ENCODE measurements at regions not wholly inside any gene's neighbourhood (a gene's known extent, or its start where the extent isn't known, plus 50 kb on each side); places are given as distances from the start of the nearest gene placed in this dataset.

- no peak overlapping the region for H2AFZ ChIP-seq (replicated peaks; ENCODE audit: low read length, poor library complexity)
- H3K56ac ChIP-seq (ENCODE audit: extremely low read depth, insufficient read depth, low read length): no peak overlapping the region
- H2BK15ac ChIP-seq (ENCODE audit: low read depth, low read length): no peak overlapping the region
- H3K4ac ChIP-seq (ENCODE audit: low read depth, low read length): no peak overlapping the region
- in situ Hi-C loops (cut with MboI; ENCODE audit: low sequenced_read_pairs) (no loop called here), dilution Hi-C loops (cut with HindIII; ENCODE audit: low sequenced_read_pairs, unreplicated experiment) (no loop called here), intact Hi-C loops (cut with micrococcal nuclease) (no loop called here)
- H3K18ac ChIP-seq (ENCODE audit: low read depth, low read length): no peak overlapping the region
- H4K8ac ChIP-seq (ENCODE audit: low read depth in 2 of 2, low read length in 2 of 2): no peak overlapping the region
- no peak overlapping the region for H2BK5ac ChIP-seq (ENCODE audit: low read depth, low read length, poor library complexity, severe bottlenecking)
- H3K9ac ChIP-seq (ENCODE audit: low read depth, low read length): no peak overlapping the region
- ChIA-PET POLR2A (ENCODE audit: unreplicated experiment) (no interaction called here), CTCF (no interaction called here)
- DNase-seq: no peak
- H2AK5ac ChIP-seq (ENCODE audit: low read depth, low read length): no peak overlapping the region
- H3K14ac ChIP-seq (replicated peaks; ENCODE audit: low read depth, low read length): no peak overlapping the region
- H3K36me3 ChIP-seq (ENCODE audit: control insufficient read depth, insufficient read depth, low read length): no peaks in the 10 kb centered on the region
- ATAC-seq (ENCODE audit: low read depth): no peak
- H4K20me1 ChIP-seq (ENCODE audit: insufficient read depth, low read length): no peaks in the 10 kb centered on the region
- no peak overlapping the region for H2BK20ac ChIP-seq (ENCODE audit: low read depth, low read length)
- H3K9me3 ChIP-seq (ENCODE audit: control insufficient read depth, insufficient read depth, low read length): peaks cover 4% of the 10 kb centered on the region; the same call in 1 of the 2 replicates
- H2BK120ac ChIP-seq (ENCODE audit: low read depth, low read length): no peak overlapping the region
- no peak overlapping the region for H4K5ac ChIP-seq (ENCODE audit: low read depth, low read length)
- no peaks in the 10 kb centered on the region for H3K4me1 ChIP-seq (ENCODE audit: control insufficient read depth, insufficient read depth, low read length)
- H3K9me1 ChIP-seq (ENCODE audit: insufficient read depth, low read length): no peaks in the 10 kb centered on the region
- H3K23ac ChIP-seq (ENCODE audit: low read depth, low read length): no peak overlapping the region
- H2AK9ac ChIP-seq (replicated peaks; ENCODE audit: low read depth, low read length, poor library complexity): no peak overlapping the region
- no peak overlapping the region for H3K27ac ChIP-seq (ENCODE audit: insufficient read depth, low read length)
- peaks cover 41% of the 10 kb centered on the region for H3K27me3 ChIP-seq (ENCODE audit: control insufficient read depth, insufficient read depth, low read length)
- TF ChIP-seq BHLHE40 (IDR thresholded peaks at IDR 0.05; ENCODE audit: low read depth, low read length): no peak
- TF ChIP-seq CTCF (conservative IDR thresholded peaks at IDR 0.05; ENCODE audit: low read depth, low read length): no peak
- TF ChIP-seq RFX5 (IDR thresholded peaks at IDR 0.05; ENCODE audit: low read depth, low read length): no peak
- TF ChIP-seq CHD1 (IDR thresholded peaks at IDR 0.05; ENCODE audit: low read depth, low read length): no peak
- TF ChIP-seq POLR2A (IDR thresholded peaks at IDR 0.05; ENCODE audit: low read depth, low read length): no peak
- TF ChIP-seq RAD21 (IDR thresholded peaks at IDR 0.05; ENCODE audit: low read length): no peak
- no CpG with 5 or more reads among the region's 4 CpGs for WGBS, 2 experiments (ENCODE audit: extremely low coverage in 2 of 2, insufficient read length in 1 of 2)
- H3K4me2 ChIP-seq (ENCODE audit: low read depth, low read length): no peak overlapping the region
- no peaks in the 10 kb centered on the region for H3K79me1 ChIP-seq (ENCODE audit: low read depth in 1 of 2, low read length in 2 of 2)
- no peak overlapping the region for H3K4me3 ChIP-seq (ENCODE audit: insufficient read depth, low read depth, low read length)
- H4K91ac ChIP-seq (ENCODE audit: insufficient read depth, low read depth, low read length): no peak overlapping the region
- no TSS peak for BruUV-seq (replicated peaks)
Measured at GRCh38 chr3:14601692-14602005, 49.9 kb upstream of the CCDC174 start.

All from IMR-90 (cell line).